DOHH2 (cell line): ENCODE measurements at regions not wholly inside any gene's neighbourhood (a gene's known extent, or its start where the extent isn't known, plus 50 kb on each side); places are given as distances from the start of the nearest gene placed in this dataset.

Experiments used
- EZH2phosphoT487 ChIP-seq: fragments of 200-600 bp; sonication (generic); IDR thresholded peaks from 2 replicates; pipeline ENCODE4 v1.6.1; 2017; ENCODE audit warnings: borderline replicate concordance, mild to moderate bottlenecking, antibody characterized with exemption, low read length, moderate library complexity, mixed read lengths
- TF ChIP-seq, protein P1 (sequence below): fragments of 200-600 bp; sonication (generic); IDR thresholded peaks from one replicate; pipeline ENCODE4 v1.5.1; 2014; ENCODE audit warnings: antibody characterized with exemption, mild to moderate bottlenecking, low read depth, low read length; ENCODE audit not compliant: poor library complexity, severe bottlenecking

GRCh38 chr6:58419321-58419720, 1101.9 kb downstream of the PRIM2 start:
- TF ChIP-seq, protein P1, sequence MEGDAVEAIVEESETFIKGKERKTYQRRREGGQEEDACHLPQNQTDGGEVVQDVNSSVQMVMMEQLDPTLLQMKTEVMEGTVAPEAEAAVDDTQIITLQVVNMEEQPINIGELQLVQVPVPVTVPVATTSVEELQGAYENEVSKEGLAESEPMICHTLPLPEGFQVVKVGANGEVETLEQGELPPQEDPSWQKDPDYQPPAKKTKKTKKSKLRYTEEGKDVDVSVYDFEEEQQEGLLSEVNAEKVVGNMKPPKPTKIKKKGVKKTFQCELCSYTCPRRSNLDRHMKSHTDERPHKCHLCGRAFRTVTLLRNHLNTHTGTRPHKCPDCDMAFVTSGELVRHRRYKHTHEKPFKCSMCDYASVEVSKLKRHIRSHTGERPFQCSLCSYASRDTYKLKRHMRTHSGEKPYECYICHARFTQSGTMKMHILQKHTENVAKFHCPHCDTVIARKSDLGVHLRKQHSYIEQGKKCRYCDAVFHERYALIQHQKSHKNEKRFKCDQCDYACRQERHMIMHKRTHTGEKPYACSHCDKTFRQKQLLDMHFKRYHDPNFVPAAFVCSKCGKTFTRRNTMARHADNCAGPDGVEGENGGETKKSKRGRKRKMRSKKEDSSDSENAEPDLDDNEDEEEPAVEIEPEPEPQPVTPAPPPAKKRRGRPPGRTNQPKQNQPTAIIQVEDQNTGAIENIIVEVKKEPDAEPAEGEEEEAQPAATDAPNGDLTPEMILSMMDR = no peak
- no peak for TF ChIP-seq EZH2phosphoT487
